AG09309 (cell line): ENCODE measurements at regions not wholly inside any gene's neighbourhood (a gene's known extent, or its start where the extent isn't known, plus 50 kb on each side); places are given as distances from the start of the nearest gene placed in this dataset.

Experiments used
- DNase-seq: peaks from one replicate; pipeline ENCODE4 v3.0.0-alpha.2; 2010; ENCODE audit warnings: low read depth
- H3K4me3 ChIP-seq: 2 replicates; pipeline ENCODE4 v1.5.1; 2011; ENCODE audit warnings: mild to moderate bottlenecking, low read depth, low read length, moderate library complexity; ENCODE audit not compliant: control insufficient read depth
- TF ChIP-seq, protein P1 (sequence below): IDR thresholded peaks from 2 replicates; pipeline ENCODE4 v1.5.1; 2011; ENCODE audit warnings: mild to moderate bottlenecking, low read depth, low read length, inconsistent platforms; ENCODE audit not compliant: insufficient read depth, control insufficient read depth; ENCODE audit errors: missing control alignments

DNA sequence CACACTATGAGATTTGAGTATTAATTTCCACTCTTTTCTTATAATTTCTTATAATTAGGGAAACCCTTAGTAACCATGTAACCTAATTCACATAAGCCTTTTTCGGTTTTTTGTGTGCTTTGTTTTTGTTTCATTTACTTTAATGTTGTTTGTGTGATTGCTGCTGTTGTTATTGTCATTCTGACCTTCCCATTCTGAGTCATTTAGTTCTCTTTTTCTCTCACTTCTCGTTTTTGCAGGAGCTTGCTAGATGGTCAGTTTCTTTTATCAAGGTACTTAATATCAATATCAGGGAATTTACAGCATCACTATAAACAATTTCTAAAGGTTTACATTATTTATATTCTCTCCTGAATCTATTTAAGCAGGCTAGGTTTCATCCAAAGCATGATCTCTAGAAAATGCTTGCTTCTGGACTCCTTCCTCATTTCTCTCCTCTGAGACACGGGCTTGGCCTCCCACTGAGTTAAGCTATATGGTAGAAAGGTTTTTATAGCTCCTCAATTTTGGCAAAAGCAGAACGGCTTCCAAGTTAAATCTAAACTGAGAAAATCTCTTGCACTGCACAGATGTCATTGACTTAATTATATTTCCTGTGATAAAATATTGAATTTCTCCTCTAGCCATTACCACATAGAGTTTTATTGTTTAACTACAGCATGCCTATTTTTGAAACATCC, 534.2 kb downstream of the NSUN3 start:
- no peak overlapping the region for H3K4me3 ChIP-seq
- DNase-seq = no peak
- TF ChIP-seq, protein P1, sequence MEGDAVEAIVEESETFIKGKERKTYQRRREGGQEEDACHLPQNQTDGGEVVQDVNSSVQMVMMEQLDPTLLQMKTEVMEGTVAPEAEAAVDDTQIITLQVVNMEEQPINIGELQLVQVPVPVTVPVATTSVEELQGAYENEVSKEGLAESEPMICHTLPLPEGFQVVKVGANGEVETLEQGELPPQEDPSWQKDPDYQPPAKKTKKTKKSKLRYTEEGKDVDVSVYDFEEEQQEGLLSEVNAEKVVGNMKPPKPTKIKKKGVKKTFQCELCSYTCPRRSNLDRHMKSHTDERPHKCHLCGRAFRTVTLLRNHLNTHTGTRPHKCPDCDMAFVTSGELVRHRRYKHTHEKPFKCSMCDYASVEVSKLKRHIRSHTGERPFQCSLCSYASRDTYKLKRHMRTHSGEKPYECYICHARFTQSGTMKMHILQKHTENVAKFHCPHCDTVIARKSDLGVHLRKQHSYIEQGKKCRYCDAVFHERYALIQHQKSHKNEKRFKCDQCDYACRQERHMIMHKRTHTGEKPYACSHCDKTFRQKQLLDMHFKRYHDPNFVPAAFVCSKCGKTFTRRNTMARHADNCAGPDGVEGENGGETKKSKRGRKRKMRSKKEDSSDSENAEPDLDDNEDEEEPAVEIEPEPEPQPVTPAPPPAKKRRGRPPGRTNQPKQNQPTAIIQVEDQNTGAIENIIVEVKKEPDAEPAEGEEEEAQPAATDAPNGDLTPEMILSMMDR = no peak

DNA sequence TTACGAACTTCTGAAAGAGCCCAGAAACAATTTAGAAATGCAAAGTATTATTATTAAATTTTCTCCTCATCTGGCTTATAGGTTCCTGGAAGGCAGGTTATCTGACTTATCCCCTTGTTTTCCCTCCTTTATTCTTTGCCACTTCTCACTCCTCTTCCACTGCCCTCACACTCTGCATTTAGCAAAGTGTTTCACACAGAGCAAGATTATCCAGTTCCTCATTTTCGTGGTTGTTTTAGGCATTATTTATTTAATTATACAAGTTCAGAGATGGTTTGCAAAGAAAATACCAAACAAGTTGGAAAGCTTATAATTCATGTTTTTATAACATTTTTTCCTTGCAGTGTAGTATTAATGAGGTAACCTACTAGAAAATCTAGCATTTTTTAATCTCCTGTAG, 544.9 kb downstream of the NSUN3 start:
- no peak overlapping the region for H3K4me3 ChIP-seq
- no peak for DNase-seq
- TF ChIP-seq, protein P1 = no peak

DNA sequence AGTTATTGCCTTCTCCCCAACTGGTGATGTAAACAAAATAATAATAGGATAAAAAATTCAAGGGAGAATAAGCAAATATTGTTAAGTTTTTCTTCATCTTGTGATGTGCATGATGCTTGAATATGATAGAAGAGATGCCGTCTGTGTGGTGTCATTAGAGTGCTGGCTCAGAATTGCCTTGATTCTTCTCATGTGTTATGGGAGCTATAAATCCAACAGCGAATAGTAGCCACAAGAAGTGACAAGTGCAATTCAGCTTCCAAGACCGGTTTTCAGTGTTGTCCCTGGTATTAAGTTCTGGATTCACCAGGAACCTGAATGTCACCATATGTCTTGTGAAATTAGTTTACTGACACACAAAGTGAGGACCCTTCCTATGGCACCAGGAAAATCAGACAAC, 547.0 kb downstream of the NSUN3 start:
- no peak overlapping the region for H3K4me3 ChIP-seq
- TF ChIP-seq, protein P1 = no peak

DNA sequence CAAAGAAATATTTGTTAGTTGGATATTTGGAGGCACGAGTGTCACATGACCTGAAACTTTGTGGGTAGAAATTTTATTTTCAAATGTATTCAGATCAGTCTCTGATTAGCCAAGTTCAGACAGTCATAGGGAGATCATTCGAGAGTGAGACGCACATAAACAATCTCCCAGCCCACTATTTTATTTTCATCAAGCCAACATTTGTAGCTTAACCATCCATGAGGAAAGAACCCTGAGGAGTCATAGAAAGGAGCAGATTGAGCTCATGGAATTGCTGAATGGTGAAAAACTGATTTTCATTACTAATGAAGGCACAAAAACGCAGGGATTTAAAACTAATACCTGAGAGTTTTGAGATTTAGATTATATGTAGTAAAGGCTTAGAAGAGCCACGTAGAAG, 548.7 kb downstream of the NSUN3 start:
- H3K4me3 ChIP-seq = no peak overlapping the region
- DNase-seq = no peak
- TF ChIP-seq, protein P1 = no peak

More for the DNA sequence above, 547.0 kb downstream of the NSUN3 start:
- DNase-seq = no peak

DNA sequence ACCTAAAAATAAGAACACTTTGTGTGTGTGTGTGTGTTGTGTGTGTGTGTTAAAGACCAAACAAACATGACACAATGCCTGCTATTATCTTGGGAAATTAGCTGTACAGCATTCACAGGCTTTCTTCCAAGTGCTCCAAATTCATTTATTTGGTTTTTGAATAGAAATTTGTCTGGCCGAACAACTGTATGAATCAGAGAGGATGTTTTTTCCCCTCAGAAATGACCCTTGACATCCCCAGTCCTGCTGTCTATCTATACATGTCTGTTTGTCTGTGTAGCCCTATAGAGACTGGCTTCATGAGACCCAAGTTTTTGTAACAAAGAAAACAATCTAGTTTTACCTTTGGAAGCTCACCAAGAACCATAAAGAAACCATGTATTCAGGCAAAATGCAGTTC, 549.8 kb downstream of the NSUN3 start:
- DNase-seq = no peak
- no peak overlapping the region for H3K4me3 ChIP-seq
- TF ChIP-seq, protein P1 = no peak

DNA sequence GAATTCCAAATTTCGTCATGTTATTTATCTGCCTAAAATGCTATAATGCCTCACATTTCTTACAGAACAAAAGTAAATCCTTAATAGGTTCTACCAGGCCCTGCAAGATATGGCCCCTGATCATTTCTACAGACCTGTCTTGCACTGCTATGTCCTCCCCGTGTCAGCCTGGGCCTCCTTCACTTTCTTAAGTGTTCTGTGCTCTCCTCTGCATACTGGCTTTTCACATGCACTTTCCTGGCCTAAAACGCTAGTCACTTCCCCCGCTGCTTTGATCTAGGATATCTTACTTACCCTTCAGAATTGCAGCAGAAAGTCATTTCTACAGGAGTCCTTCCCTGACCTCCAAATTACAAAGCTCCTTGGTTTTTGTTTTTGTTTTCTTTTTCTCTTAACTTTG, 551.3 kb downstream of the NSUN3 start:
- no peak for DNase-seq
- TF ChIP-seq, protein P1 = no peak
- H3K4me3 ChIP-seq = no peak overlapping the region

DNA sequence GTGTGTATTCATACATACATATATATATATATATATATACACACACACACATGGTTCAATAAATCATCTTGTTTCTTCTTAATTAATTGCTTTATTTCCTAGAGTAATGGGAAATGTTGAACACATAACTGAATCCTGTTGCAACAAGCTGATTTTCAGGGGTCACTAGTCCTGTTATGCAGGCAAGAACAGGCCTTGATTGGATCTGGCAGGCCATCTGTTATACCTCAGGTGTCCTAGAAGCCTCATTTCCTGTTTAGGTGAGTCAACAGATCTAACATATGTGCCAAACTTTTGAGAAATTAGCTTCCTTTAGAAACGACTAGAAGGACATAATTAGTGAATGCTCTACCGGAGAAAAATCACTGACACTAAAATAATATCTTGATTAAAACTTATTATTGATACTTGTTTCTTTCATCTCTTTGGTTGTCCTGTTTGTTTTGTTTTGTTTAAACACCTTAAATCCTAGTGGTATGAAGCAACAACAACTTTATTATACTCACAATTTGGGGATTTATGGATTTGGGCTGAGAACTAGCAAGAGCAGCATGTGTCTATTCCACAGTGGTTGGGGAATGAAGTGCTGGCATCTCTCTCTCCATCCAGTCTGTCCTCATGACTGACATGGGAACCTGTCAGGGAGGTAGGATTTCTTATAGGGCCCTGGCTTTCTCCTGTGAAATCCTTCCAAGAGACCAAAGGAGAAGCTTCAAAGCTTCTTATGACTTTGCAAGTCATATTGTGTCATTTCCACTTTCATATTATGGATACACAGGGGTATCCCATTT, 552.6 kb downstream of the NSUN3 start:
- no peak overlapping the region for H3K4me3 ChIP-seq
- TF ChIP-seq, protein P1 = no peak
- DNase-seq = no peak
